NCI-H226 (cell line): ENCODE measurements at regions not wholly inside any gene's neighbourhood (a gene's known extent, or its start where the extent isn't known, plus 50 kb on each side); places are given as distances from the start of the nearest gene placed in this dataset.
"Not testable (repeated sequence)": the region's sequence is repeated elsewhere in the genome, so short reads cannot be mapped to it uniquely, and the experiment has no call there.

Experiments
- DNase-seq: peaks from one replicate; pipeline ENCODE4 v3.0.0-alpha.2; 2015

GRCh38 chr20:29566901-29567635 lies 1690.4 kb upstream of the DEFB115 start:
- not testable (repeated sequence) for DNase-seq

GRCh38 chr20:29567671-29568070 lies 1689.8 kb upstream of the DEFB115 start:
- DNase-seq: not testable (repeated sequence)

DNA sequence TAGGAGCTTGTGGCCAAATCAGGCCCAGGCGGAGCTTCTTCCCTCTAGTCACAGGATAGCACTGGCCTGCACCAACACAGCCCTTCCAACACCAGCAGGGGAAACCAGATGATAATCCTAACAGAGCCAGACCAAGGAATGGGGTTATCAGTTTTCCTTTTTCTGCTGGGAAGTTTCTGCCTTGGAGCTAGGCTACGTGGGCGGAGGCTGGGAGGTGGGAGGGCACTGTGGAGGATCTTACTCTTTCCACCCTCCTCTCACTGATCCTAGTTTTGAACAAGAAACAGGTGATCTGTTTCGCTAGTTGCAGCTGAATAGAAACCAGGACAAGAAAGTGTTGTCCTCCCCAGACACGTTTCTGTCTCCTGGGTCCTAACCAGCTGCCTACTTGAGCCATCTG lies 1687.3 kb upstream of the DEFB115 start:
- DNase-seq: not testable (repeated sequence)

GRCh38 chr20:29589530-29589929 lies 1667.9 kb upstream of the DEFB115 start:
- not testable (repeated sequence) for DNase-seq

DNA sequence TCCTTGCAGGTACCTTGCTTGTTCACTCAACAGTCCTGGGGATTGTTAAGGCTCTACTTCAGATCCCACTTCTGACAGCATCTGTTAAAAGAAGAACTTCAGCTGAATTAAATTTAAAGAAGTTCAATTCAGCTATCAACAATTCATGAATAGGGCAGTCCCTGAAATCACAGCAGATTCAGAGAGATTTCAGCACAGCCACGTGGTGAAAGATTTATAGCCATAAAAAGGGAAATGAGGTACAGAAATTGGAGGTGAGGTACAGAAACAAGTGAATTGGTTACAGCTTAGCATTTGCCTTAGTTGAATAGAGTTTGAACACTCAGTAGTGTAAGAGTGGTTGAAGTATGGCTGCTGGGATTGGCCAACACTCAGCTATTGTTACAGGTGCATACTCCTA lies 1653.3 kb upstream of the DEFB115 start:
- DNase-seq: not testable (repeated sequence)

DNA sequence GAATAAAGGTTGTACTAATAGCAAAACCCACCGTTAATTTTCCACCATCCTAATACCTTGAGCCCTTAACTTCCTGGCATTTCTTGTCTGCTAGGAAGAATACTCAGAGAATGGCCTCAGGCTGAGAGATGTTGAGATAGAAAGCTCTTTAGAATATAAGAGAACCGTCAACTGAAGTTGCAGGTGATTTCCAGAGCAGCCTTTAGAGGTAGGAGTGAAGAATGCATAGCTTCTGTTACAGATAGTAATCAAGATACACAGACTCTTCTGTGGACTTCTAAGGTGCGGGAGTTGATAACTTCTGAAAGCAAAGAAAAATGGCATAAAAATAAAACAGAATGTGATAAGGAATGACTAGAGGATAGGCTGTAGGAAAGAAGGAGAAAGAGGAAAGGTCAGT lies 1651.3 kb upstream of the DEFB115 start:
- not testable (repeated sequence) for DNase-seq

- not testable (repeated sequence) for DNase-seq
Measured at GRCh38 chr20:29629395-29629794, 1628.1 kb upstream of the DEFB115 start.
